ENCODE measurements at regions not wholly inside any gene's neighbourhood (a gene's known extent, or its start where the extent isn't known, plus 50 kb on each side); places are given as distances from the start of the nearest gene placed in this dataset.
A peak's percentile ranks its signal among the peaks of the same experiment; 100 is the strongest.

GRCh38 chr1:221371705-221372104 is 370.2 kb downstream of the DUSP10 start:
- no peaks in the 10 kb centered on the region for H3K27me3 ChIP-seq
- no peak for DNase-seq
- H3K4me3 ChIP-seq: no peak overlapping the region
- no peaks in the 10 kb centered on the region for H3K9me3 ChIP-seq
- H3K36me3 ChIP-seq: no peaks in the 10 kb centered on the region
- no peaks in the 10 kb centered on the region for H3K4me1 ChIP-seq
- H3K27ac ChIP-seq: no peak overlapping the region
- TF ChIP-seq CTCF (IDR thresholded peaks at IDR 0.05) (no peak), POLR2A (IDR thresholded peaks at IDR 0.05) (no peak)

- DNase-seq: no peak
- H3K36me3 ChIP-seq: no peaks in the 10 kb centered on the region
- TF ChIP-seq POLR2A (IDR thresholded peaks at IDR 0.05) (no peak), CTCF (IDR thresholded peaks at IDR 0.05) (no peak)
- no peak overlapping the region for H3K27ac ChIP-seq
- no peak overlapping the region for H3K4me3 ChIP-seq
- no peaks in the 10 kb centered on the region for H3K27me3 ChIP-seq
- H3K9me3 ChIP-seq: no peaks in the 10 kb centered on the region
- no peaks in the 10 kb centered on the region for H3K4me1 ChIP-seq
These were observed 368.1 kb downstream of the DUSP10 start for GRCh38 chr1:221373795-221374194.

GRCh38 chr1:221376286-221376685 is 365.6 kb downstream of the DUSP10 start:
- H3K4me1 ChIP-seq: no peaks in the 10 kb centered on the region
- no peaks in the 10 kb centered on the region for H3K9me3 ChIP-seq
- TF ChIP-seq CTCF (IDR thresholded peaks at IDR 0.05): no peak
- no peak for TF ChIP-seq POLR2A (IDR thresholded peaks at IDR 0.05)
- H3K36me3 ChIP-seq: no peaks in the 10 kb centered on the region
- H3K4me3 ChIP-seq: no peak overlapping the region
- DNase-seq: no peak
- no peaks in the 10 kb centered on the region for H3K27me3 ChIP-seq
- H3K27ac ChIP-seq: no peak overlapping the region

GRCh38 chr1:221381910-221382623 is 359.8 kb downstream of the DUSP10 start:
- no peaks in the 10 kb centered on the region for H3K36me3 ChIP-seq
- H3K4me1 ChIP-seq: no peaks in the 10 kb centered on the region
- H3K27me3 ChIP-seq: no peaks in the 10 kb centered on the region
- TF ChIP-seq CTCF (IDR thresholded peaks at IDR 0.05) (no peak), POLR2A (IDR thresholded peaks at IDR 0.05) (no peak)
- H3K9me3 ChIP-seq: no peaks in the 10 kb centered on the region
- H3K27ac ChIP-seq: no peak overlapping the region
- H3K4me3 ChIP-seq: no peak overlapping the region
- no peak for DNase-seq

- no peaks in the 10 kb centered on the region for H3K27me3 ChIP-seq
- H3K4me3 ChIP-seq: no peak overlapping the region
- no peak overlapping the region for H3K27ac ChIP-seq
- H3K9me3 ChIP-seq: no peaks in the 10 kb centered on the region
- H3K36me3 ChIP-seq: no peaks in the 10 kb centered on the region
- peak in 1 of 3 donors; percentile 51 for DNase-seq
- no peak for TF ChIP-seq POLR2A (IDR thresholded peaks at IDR 0.05)
- TF ChIP-seq CTCF (IDR thresholded peaks at IDR 0.05): no peak
- no peaks in the 10 kb centered on the region for H3K4me1 ChIP-seq
These were observed 349.4 kb downstream of the DUSP10 start for GRCh38 chr1:221392453-221392852.

Data from Peyer's patch (tissue), 4 donors.